ENCODE measurements at regions not wholly inside any gene's neighbourhood (a gene's known extent, or its start where the extent isn't known, plus 50 kb on each side); places are given as distances from the start of the nearest gene placed in this dataset.

GRCh38 chrX:66328950-66329596 lies 165.0 kb downstream of the HEPH start:
- no peaks in the 10 kb centered on the region for H3K4me1 ChIP-seq
- no peak for DNase-seq (ENCODE audit: low read depth in 1 of 2, low spot score in 1 of 2)
- no peak for FAIRE-seq
- H3K4me3 ChIP-seq = no peak overlapping the region
- TF ChIP-seq TFCP2L1 (CRISPR knock-in tag; IDR thresholded peaks at IDR 0.05) (no peak), GATA3 (IDR thresholded peaks at IDR 0.05; ENCODE audit: borderline replicate concordance) (no peak)
- H3K9me3 ChIP-seq = no peaks in the 10 kb centered on the region
- ChIA-PET POLR2A (no interaction called here), CTCF (no interaction called here)
- H3K4me2 ChIP-seq = no peak overlapping the region
- H3K27ac ChIP-seq = no peak overlapping the region
- WGBS (ENCODE audit: missing lambda C conversion rate) = 48% methylated on average over 11 of the region's 25 CpGs
- ATAC-seq = no peak

- ChIA-PET CTCF (no interaction called here), POLR2A (no interaction called here)
- no peak for DNase-seq (ENCODE audit: low read depth in 1 of 2, low spot score in 1 of 2)
- WGBS (ENCODE audit: missing lambda C conversion rate) = 15% methylated on average over 3 of the region's 3 CpGs
- ATAC-seq = no peak
- no peak for FAIRE-seq
- H3K4me2 ChIP-seq = no peak overlapping the region
- 0 out of 3 replicates have a peak, but pooled peaks cover 2% of the 10 kb centered on the region for H3K9me3 ChIP-seq
- TF ChIP-seq MAFK (IDR thresholded peaks at IDR 0.05; ENCODE audit: partially characterized antibody) (peak; percentile 55), HOXB13 (CRISPR knock-in tag; IDR thresholded peaks at IDR 0.05; ENCODE audit: low read depth) (no peak)
- no peak overlapping the region for H3K4me3 ChIP-seq
- no peak overlapping the region for H3K27ac ChIP-seq
- H3K4me1 ChIP-seq = no peaks in the 10 kb centered on the region
These were observed 196.8 kb downstream of the HEPH start for GRCh38 chrX:66360894-66361293.

- CTCF ChIA-PET = no interaction called here
- Histone ChIP-seq H3K4me1 (no peaks in the 10 kb centered on the region), H3K27ac (no peak overlapping the region), H3K4me3 (no peak overlapping the region), H3K4me2 (no peak overlapping the region), H3K9me3 (no peaks in the 10 kb centered on the region)
- peak; percentile 45 for TF ChIP-seq MAFK (IDR thresholded peaks at IDR 0.05; ENCODE audit: partially characterized antibody)
- no peak for TF ChIP-seq RFX5 (IDR thresholded peaks at IDR 0.05)
- TF ChIP-seq RARB (CRISPR knock-in tag; IDR thresholded peaks at IDR 0.05) = no peak
- POLR2A ChIA-PET = no interaction called here
- ATAC-seq (no peak), DNase-seq (ENCODE audit: low read depth in 1 of 2, low spot score in 1 of 2) (no peak), FAIRE-seq (no peak)
- 92% methylated on average over 1 of the region's 1 CpG for WGBS (ENCODE audit: missing lambda C conversion rate)
These were observed 220.7 kb downstream of the HEPH start for GRCh38 chrX:66384722-66385121.

GRCh38 chrX:66399273-66399672 lies 235.2 kb downstream of the HEPH start:
- no peak for TF ChIP-seq RFX5 (IDR thresholded peaks at IDR 0.05)
- TF ChIP-seq ZSCAN20 (CRISPR knock-in tag; IDR thresholded peaks at IDR 0.05) = no peak
- TF ChIP-seq POLR2AphosphoS2 (conservative IDR thresholded peaks at IDR 0.05; ENCODE audit: low read length) = no peak
- no peak for TF ChIP-seq GATA3 (IDR thresholded peaks at IDR 0.05; ENCODE audit: borderline replicate concordance)
- TF ChIP-seq ATOH8 (CRISPR knock-in tag; IDR thresholded peaks at IDR 0.05; ENCODE audit: low read depth) = no peak
- ATAC-seq (no peak), DNase-seq (ENCODE audit: low read depth in 1 of 2, low spot score in 1 of 2) (no peak), FAIRE-seq (peak; percentile 18)
- Histone ChIP-seq H3K9me3 (no peaks in the 10 kb centered on the region), H3K4me1 (no peaks in the 10 kb centered on the region), H3K4me3 (no peak overlapping the region), H3K27ac (no peak overlapping the region), H3K4me2 (no peak overlapping the region)
- ChIA-PET CTCF (no interaction called here), POLR2A (no interaction called here)
- WGBS (ENCODE audit: missing lambda C conversion rate) = 0% methylated on average over 1 of the region's 1 CpG

GRCh38 chrX:66402165-66402564 lies 236.7 kb downstream of the EDA2R start:
- Histone ChIP-seq H3K4me1 (no peaks in the 10 kb centered on the region), H3K27ac (no peak overlapping the region), H3K4me2 (no peak overlapping the region), H3K9me3 (no peaks in the 10 kb centered on the region), H3K4me3 (no peak overlapping the region)
- no peak for FAIRE-seq
- ChIA-PET POLR2A (no interaction called here), CTCF (no interaction called here)
- no peak for ATAC-seq
- DNase-seq (ENCODE audit: low read depth in 1 of 2, low spot score in 1 of 2) = no peak
- TF ChIP-seq PBX3 (IDR thresholded peaks at IDR 0.05) = no peak
- TF ChIP-seq ATOH8 (CRISPR knock-in tag; IDR thresholded peaks at IDR 0.05; ENCODE audit: low read depth) = no peak
- TF ChIP-seq BHLHE40 (IDR thresholded peaks at IDR 0.05; ENCODE audit: low read depth, low read length) = no peak
- no peak for TF ChIP-seq CEBPB (IDR thresholded peaks at IDR 0.05)
- TF ChIP-seq MAFK (IDR thresholded peaks at IDR 0.05; ENCODE audit: partially characterized antibody) = peak; percentile 40
- TF ChIP-seq FOXS1 (CRISPR knock-in tag; IDR thresholded peaks at IDR 0.05) = no peak
- TF ChIP-seq RFX5 (IDR thresholded peaks at IDR 0.05) = no peak
- TF ChIP-seq HOXB5 (CRISPR knock-in tag; IDR thresholded peaks at IDR 0.05) = no peak
- no peak for TF ChIP-seq EHMT2 (IDR thresholded peaks at IDR 0.05; ENCODE audit: low read depth)
